ENCODE measurements at regions not wholly inside any gene's neighbourhood (a gene's known extent, or its start where the extent isn't known, plus 50 kb on each side); places are given as distances from the start of the nearest gene placed in this dataset.

GRCh38 chr11:92707173-92707619, 262.3 kb upstream of the MTNR1B start:
- TF ChIP-seq, protein P1, sequence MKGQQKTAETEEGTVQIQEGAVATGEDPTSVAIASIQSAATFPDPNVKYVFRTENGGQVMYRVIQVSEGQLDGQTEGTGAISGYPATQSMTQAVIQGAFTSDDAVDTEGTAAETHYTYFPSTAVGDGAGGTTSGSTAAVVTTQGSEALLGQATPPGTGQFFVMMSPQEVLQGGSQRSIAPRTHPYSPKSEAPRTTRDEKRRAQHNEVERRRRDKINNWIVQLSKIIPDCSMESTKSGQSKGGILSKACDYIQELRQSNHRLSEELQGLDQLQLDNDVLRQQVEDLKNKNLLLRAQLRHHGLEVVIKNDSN (IDR thresholded peaks at IDR 0.05): no peak
- TF ChIP-seq YY1 (IDR thresholded peaks at IDR 0.05; ENCODE audit: low read depth): no peak

DNA sequence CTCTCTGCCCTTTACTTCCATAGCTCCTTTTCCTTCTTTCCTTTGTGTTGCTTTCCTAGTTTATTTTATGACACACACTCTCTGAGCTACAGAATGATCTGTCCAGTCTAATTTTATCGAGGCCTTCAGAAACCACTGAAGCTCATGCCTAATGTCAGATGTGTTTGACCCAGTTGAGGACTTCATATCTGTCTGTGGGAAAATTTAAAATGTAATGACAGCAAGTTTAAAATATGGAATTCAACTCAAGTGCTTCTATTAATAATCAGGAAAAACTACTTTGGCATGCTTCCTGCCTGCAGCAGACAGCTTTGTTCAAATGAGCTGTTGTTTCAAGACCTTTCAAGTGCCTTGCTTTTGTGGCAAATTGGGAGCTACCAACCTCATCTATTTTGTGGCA, 261.8 kb upstream of the MTNR1B start:
- no peak for TF ChIP-seq RAD21 (IDR thresholded peaks at IDR 0.05; ENCODE audit: low read depth)
- no peak for TF ChIP-seq FOXM1 (IDR thresholded peaks at IDR 0.05; ENCODE audit: borderline replicate concordance, low read depth)
- TF ChIP-seq TEAD4 (IDR thresholded peaks at IDR 0.05): no peak
- no peak for TF ChIP-seq TCF12 (IDR thresholded peaks at IDR 0.05; ENCODE audit: low read depth)
- no peak for TF ChIP-seq YY1 (IDR thresholded peaks at IDR 0.05; ENCODE audit: low read depth)
- no peak for TF ChIP-seq TAF1 (IDR thresholded peaks at IDR 0.05; ENCODE audit: low read depth)

GRCh38 chr11:92709329-92709728, 260.1 kb upstream of the MTNR1B start:
- TF ChIP-seq TEAD4 (IDR thresholded peaks at IDR 0.05) (no peak), NFIC (IDR thresholded peaks at IDR 0.05) (no peak), EGR1 (IDR thresholded peaks at IDR 0.05) (no peak), YY1 (IDR thresholded peaks at IDR 0.05; ENCODE audit: low read depth) (no peak), REST (IDR thresholded peaks at IDR 0.05; ENCODE audit: low read depth) (no peak), CREB1 (IDR thresholded peaks at IDR 0.05; ENCODE audit: low read depth) (no peak), ZBTB7A (IDR thresholded peaks at IDR 0.05; ENCODE audit: low read depth) (no peak), RAD21 (IDR thresholded peaks at IDR 0.05; ENCODE audit: low read depth) (no peak), FOXM1 (IDR thresholded peaks at IDR 0.05; ENCODE audit: borderline replicate concordance, low read depth) (no peak), EP300 (IDR thresholded peaks at IDR 0.05; ENCODE audit: borderline replicate concordance) (no peak), CEBPB (IDR thresholded peaks at IDR 0.05) (no peak)
- TF ChIP-seq, protein P1 (IDR thresholded peaks at IDR 0.05): no peak

- TF ChIP-seq EGR1 (IDR thresholded peaks at IDR 0.05) (no peak), TEAD4 (IDR thresholded peaks at IDR 0.05) (no peak), NFIC (IDR thresholded peaks at IDR 0.05) (no peak), CREB1 (IDR thresholded peaks at IDR 0.05; ENCODE audit: low read depth) (no peak), TCF12 (IDR thresholded peaks at IDR 0.05; ENCODE audit: low read depth) (no peak), YY1 (IDR thresholded peaks at IDR 0.05; ENCODE audit: low read depth) (no peak), ZBTB7A (IDR thresholded peaks at IDR 0.05; ENCODE audit: low read depth) (no peak), FOXM1 (IDR thresholded peaks at IDR 0.05; ENCODE audit: borderline replicate concordance, low read depth) (no peak), EP300 (IDR thresholded peaks at IDR 0.05; ENCODE audit: borderline replicate concordance) (no peak), TAF1 (IDR thresholded peaks at IDR 0.05; ENCODE audit: low read depth) (no peak), RAD21 (IDR thresholded peaks at IDR 0.05; ENCODE audit: low read depth) (no peak), REST (IDR thresholded peaks at IDR 0.05; ENCODE audit: low read depth) (no peak), CEBPB (IDR thresholded peaks at IDR 0.05) (no peak)
- TF ChIP-seq, protein P2, sequence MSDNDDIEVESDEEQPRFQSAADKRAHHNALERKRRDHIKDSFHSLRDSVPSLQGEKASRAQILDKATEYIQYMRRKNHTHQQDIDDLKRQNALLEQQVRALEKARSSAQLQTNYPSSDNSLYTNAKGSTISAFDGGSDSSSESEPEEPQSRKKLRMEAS (IDR thresholded peaks at IDR 0.05): no peak
- TF ChIP-seq, protein P1 (IDR thresholded peaks at IDR 0.05): no peak
These were observed 257.5 kb upstream of the MTNR1B start for GRCh38 chr11:92711926-92712325.

GRCh38 chr11:92714111-92714510, 255.3 kb upstream of the MTNR1B start:
- TF ChIP-seq, protein P2 (IDR thresholded peaks at IDR 0.05): no peak
- TF ChIP-seq EP300 (IDR thresholded peaks at IDR 0.05; ENCODE audit: borderline replicate concordance) (no peak), NFIC (IDR thresholded peaks at IDR 0.05) (no peak), REST (IDR thresholded peaks at IDR 0.05; ENCODE audit: low read depth) (no peak), YY1 (IDR thresholded peaks at IDR 0.05; ENCODE audit: low read depth) (no peak), TAF1 (IDR thresholded peaks at IDR 0.05; ENCODE audit: low read depth) (no peak), CREB1 (IDR thresholded peaks at IDR 0.05; ENCODE audit: low read depth) (no peak), RAD21 (IDR thresholded peaks at IDR 0.05; ENCODE audit: low read depth) (no peak), TEAD4 (IDR thresholded peaks at IDR 0.05) (no peak), EGR1 (IDR thresholded peaks at IDR 0.05) (no peak), FOXM1 (IDR thresholded peaks at IDR 0.05; ENCODE audit: borderline replicate concordance, low read depth) (no peak)
- TF ChIP-seq, protein P1 (IDR thresholded peaks at IDR 0.05): no peak
